ENCODE measurements at regions not wholly inside any gene's neighbourhood (a gene's known extent, or its start where the extent isn't known, plus 50 kb on each side); places are given as distances from the start of the nearest gene placed in this dataset.

DNA sequence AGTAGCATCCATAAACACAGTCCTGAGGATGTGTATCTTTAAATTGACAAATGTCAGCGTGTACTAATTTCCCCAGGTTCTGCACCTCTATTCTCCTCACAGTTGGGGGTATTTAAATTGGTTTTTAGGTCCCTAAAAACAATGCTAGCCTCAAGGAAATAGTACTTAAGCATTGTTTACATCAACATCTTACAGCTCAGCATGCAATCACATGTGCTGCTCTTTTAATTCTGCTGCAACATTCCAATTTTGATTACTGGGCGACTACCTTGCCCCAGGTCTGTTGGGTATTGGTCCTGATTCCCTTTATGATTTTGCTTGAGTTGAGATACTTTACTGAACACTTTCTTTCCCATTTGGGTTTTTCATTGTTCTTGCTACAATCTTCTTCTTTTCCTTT, 616.6 kb downstream of the CCER1 start:
- TF ChIP-seq, protein P1, sequence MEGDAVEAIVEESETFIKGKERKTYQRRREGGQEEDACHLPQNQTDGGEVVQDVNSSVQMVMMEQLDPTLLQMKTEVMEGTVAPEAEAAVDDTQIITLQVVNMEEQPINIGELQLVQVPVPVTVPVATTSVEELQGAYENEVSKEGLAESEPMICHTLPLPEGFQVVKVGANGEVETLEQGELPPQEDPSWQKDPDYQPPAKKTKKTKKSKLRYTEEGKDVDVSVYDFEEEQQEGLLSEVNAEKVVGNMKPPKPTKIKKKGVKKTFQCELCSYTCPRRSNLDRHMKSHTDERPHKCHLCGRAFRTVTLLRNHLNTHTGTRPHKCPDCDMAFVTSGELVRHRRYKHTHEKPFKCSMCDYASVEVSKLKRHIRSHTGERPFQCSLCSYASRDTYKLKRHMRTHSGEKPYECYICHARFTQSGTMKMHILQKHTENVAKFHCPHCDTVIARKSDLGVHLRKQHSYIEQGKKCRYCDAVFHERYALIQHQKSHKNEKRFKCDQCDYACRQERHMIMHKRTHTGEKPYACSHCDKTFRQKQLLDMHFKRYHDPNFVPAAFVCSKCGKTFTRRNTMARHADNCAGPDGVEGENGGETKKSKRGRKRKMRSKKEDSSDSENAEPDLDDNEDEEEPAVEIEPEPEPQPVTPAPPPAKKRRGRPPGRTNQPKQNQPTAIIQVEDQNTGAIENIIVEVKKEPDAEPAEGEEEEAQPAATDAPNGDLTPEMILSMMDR (IDR thresholded peaks at IDR 0.05; ENCODE audit: control insufficient read depth, extremely low read depth, insufficient read depth), result no peak
- DNase-seq (ENCODE audit: low read depth), result no peak

DNA sequence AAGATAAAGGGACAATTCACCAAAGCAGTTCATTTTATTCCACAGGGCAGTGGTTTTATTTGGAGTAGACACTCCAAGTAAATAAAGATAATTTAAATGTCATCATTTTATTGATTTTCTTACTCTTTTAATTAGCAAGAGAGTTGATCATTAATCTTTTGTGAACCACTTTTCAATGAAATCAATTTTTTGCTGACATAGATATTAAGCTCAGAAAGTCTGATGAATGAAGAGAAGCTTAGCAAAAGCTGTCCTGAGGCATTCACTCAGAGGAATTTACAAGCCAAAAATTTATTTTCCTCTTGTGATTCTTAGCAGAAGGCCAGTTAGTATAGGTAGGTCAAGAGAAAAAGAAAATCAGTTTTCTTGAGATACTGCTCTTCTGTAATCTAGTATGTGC, 618.0 kb downstream of the CCER1 start:
- H3K4me3 ChIP-seq (ENCODE audit: low read depth, low read length), result no peak overlapping the region
- TF ChIP-seq, protein P1 (IDR thresholded peaks at IDR 0.05; ENCODE audit: control insufficient read depth, extremely low read depth, insufficient read depth), result no peak
- DNase-seq (ENCODE audit: low read depth), result no peak

More for the DNA sequence above, 616.6 kb downstream of the CCER1 start:
- no peak overlapping the region for H3K4me3 ChIP-seq (ENCODE audit: low read depth, low read length)

DNA sequence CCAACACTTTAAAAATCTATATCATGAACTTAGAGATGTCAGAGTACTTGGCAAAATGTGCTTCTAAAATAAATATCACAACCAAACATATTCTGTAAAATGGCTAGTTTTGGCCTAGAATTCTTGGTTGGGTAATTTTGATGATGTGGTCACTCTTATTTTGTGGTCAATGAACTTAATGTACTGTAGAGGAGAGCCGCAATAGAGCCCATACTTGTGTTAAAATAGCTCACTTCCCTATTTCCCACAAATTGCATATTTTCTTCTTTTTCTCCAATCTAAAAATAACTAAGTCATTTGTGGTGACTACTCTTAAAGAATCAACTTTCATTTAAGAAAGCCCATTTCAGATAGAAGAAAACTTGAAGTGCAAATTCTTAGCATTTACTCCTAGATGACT, 619.4 kb downstream of the CCER1 start:
- H3K4me3 ChIP-seq (ENCODE audit: low read depth, low read length), result no peak overlapping the region
- DNase-seq (ENCODE audit: low read depth), result no peak
- TF ChIP-seq, protein P1 (IDR thresholded peaks at IDR 0.05; ENCODE audit: control insufficient read depth, extremely low read depth, insufficient read depth), result no peak

DNA sequence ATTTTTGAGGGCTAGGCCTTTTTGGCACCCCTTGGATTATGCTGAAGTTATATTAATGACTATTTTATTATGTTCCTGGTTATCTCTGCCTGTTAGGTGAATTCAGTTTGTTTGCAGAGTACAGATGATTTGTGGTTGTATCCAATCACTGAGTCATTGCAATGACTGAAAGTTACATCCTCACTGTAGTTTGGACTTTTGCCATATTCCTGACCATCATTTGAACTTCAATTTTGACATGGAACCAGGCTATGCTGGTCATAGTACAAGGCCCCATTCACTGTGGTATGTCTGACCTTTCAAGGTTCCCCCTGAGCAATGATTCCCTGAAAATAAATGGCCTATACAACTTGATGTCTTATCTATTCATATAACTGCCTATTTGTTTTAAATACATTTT, 621.0 kb downstream of the CCER1 start:
- DNase-seq (ENCODE audit: low read depth), result no peak
- no peak overlapping the region for H3K4me3 ChIP-seq (ENCODE audit: low read depth, low read length)
- TF ChIP-seq, protein P1 (IDR thresholded peaks at IDR 0.05; ENCODE audit: control insufficient read depth, extremely low read depth, insufficient read depth), result no peak

DNA sequence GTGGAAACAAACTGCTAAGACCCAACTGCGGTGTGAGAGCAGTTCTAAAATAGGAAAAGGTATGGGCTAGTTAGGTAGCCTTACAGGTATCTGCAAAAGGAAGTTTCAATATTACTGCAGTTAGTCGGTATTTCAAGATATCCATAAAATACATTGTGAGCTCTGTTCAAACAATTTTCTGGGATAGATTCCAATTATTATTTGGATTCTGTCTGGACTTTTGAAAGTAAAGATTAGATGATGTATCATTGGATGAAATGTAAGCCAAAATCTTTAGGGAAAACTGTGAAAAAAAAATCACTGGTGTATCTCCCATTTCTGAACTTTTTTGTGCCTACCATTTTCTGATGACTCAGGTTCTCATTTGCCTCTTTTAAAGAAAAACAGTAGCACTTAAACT, 621.6 kb downstream of the CCER1 start:
- H3K4me3 ChIP-seq (ENCODE audit: low read depth, low read length), result peak overlapping the region; percentile 16; the same call in 1 of the 2 replicates
- TF ChIP-seq, protein P1 (IDR thresholded peaks at IDR 0.05; ENCODE audit: control insufficient read depth, extremely low read depth, insufficient read depth), result no peak
- peak; percentile 67 for DNase-seq (ENCODE audit: low read depth)

DNA sequence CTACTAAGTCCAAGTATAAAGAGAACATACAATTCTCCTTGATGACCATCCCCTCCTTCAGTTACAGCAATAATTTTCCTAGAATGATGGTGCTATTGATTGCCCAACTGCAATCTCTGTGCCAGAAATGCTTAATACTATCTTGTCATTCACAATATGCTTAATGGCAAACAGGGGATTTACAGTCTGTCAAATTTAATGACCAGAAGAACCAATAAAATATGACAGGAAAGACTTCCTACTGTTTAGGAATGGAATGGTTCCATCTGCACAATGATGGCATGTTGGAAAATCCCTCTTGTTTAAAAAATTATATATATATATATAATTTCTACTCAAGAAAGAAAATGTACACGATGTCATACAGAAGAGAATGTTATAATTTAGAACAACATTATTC, 623.2 kb downstream of the CCER1 start:
- DNase-seq (ENCODE audit: low read depth), result no peak
- TF ChIP-seq, protein P1 (IDR thresholded peaks at IDR 0.05; ENCODE audit: control insufficient read depth, extremely low read depth, insufficient read depth), result no peak
- no peak overlapping the region for H3K4me3 ChIP-seq (ENCODE audit: low read depth, low read length)

DNA sequence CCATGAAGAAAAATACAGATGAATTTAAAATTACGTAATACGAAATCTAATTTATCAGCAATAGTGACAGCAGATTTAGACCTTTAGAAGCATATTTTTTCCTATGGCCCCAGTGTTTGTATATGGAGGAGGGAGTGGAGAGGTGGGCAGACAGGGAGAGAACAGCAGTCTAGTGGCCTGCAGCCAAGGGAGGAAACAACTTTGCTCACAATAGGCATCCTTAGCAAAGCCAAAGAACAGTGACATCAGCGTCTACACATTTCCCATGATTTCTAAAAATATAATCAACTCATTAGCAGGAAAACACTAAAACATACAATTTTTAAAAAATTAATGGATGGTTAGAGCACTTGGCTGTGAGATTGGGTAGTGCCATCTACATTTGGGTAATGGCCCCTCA, 622.6 kb upstream of the ATP2B1 start:
- TF ChIP-seq, protein P1 (IDR thresholded peaks at IDR 0.05; ENCODE audit: control insufficient read depth, extremely low read depth, insufficient read depth), result no peak
- H3K4me3 ChIP-seq (ENCODE audit: low read depth, low read length), result no peak overlapping the region
- no peak for DNase-seq (ENCODE audit: low read depth)

Data from LNCaP clone FGC (cell line).